Activated effector memory CD4-positive, alpha-beta T cell treated with anti-CD3 and anti-CD28 coated beads, Interleukin-2, amount 50 U/mL, for 16 hours (primary cell): ENCODE measurements at regions not wholly inside any gene's neighbourhood (a gene's known extent, or its start where the extent isn't known, plus 50 kb on each side); places are given as distances from the start of the nearest gene placed in this dataset.
"Not testable (repeated sequence)": the region's sequence is repeated elsewhere in the genome, so short reads cannot be mapped to it uniquely, and the experiment has no call there.

ENCODE experiments used
- DNase-seq: peaks from one replicate; pipeline ENCODE4 v3.0.0-alpha.2; 2020

DNA sequence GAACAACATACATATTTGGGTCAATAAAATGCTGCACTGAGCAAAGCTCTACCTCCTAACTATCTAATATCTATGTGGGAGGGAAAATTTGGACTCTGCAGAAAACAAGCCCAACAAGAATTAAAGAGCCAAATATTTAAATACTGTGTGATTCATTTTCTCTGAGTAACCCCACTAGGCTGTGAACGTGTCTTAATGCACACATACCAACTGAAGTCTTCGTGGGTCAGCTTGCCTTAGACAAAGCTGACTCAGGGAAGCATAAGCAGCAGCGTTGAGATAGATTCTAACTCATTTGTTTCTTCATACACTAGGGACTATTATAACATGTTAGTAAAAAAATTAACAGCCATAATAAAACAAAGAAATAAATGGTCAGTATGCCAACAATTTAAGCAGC is 114.3 kb downstream of the GJA1 start:
- DNase-seq = no peak

DNA sequence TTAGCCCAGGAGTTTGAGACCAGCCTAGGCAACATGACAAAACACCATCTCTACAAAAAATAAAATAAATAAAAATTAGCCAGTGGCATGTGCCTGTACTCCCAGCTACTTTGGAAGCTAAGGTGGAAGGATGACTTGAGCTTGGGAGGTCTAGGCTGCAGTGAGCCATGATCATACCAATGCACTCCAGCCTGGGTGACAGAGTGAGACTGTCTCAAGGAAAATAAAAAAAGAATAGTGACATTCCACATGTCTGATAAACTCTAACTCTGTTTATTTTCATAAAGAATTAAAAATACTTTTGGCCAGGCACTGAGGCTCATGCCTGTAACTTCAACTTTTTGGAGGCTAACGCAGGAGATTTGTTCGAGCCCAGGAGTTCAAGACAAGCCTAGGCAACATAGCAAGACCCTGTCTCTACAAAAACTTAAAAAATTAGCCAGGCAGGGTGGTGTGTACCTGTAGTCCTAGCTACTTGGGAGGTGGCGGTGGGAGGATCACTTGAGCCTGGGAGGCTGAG is 115.1 kb downstream of the GJA1 start:
- no peak for DNase-seq

GRCh38 chr6:121555201-121555600 is 119.8 kb downstream of the GJA1 start:
- DNase-seq = no peak

- not testable (repeated sequence) for DNase-seq
Observed at GRCh38 chr6:121556149-121556548, 120.7 kb downstream of the GJA1 start.

DNA sequence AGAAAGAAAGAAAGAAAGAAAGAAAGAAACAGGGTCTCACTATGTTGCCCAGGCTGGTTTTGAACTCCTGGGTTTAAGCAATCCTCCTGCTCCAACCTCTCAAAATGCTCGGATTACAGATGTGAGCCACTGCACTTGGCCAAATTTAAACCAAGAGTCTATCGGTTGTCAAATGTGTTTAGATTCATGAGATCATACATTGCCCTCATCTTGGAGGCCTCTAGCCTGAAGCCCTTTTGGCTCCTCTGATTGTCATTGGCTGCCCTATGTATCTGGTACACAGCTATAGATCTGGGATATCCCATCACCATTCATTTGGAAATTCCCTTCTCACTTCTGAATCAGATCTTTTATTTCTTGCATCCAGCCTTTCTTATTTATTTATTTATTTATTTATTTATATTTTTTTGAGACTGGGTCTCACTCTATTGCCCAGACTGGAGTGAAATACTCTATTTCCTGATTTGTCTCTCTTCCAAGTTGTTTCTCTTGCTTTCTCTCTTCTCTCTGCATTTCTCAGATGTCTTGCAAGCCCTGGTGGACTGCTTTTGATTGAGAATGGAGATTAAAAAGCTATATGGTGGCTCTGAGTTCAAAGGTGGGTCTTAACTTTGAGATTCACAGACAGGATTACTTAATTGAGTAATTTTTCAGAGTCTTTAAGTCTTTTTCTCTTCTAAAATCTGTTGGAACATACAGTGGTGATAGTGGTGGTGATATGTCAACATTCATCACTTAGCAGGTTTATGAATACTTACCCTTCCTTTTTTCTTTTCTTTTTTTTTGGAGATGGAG is 121.9 kb downstream of the GJA1 start:
- DNase-seq = no peak

- no peak for DNase-seq
Observed at GRCh38 chr6:121559611-121560269, 124.3 kb downstream of the GJA1 start.

DNA sequence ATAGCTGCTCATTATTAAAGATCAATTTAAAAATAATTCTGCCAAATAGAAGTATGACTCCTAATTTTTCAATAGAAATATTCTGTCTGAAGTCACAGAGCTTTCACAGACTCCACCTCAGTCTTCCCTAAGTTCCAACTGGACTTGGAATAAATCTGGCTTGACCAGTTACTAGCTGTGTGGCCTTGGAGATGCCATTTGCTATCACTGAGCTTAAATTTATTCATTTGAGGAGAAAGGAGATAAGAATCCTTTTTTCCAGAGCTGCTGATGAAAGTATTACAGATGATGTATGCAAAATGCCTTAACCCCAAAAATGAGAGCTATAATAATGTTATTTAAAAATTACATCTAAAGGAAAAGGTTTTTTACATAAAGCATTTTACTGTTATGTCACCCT is 125.0 kb downstream of the GJA1 start:
- DNase-seq = no peak

- DNase-seq = no peak
Observed at GRCh38 chr6:121563286-121563685, 127.8 kb downstream of the GJA1 start.

GRCh38 chr6:121564529-121564928 is 129.1 kb downstream of the GJA1 start:
- not testable (repeated sequence) for DNase-seq

- no peak for DNase-seq
Observed at GRCh38 chr6:121571455-121571854, 136.0 kb downstream of the GJA1 start.

- no peak for DNase-seq
Observed at GRCh38 chr6:121573481-121573880, 138.0 kb downstream of the GJA1 start.

DNA sequence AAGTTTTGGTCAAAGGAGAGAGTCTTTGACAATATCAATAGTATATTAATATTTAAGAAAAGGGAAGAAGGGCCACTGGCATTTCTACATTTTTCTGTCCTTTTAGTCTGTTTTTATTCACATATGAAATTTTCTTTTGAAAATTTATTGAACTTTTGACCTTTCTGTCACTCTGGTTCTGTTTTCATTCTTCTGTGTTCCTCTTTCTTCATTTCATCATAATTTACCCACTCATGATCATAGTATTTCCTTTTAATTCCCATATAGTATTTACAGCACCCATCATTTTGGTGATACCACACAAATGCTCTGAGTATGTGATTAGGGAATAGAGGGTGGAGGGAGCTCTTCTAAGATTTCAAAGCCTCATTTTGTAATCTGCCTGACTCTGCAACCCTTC is 142.8 kb downstream of the GJA1 start:
- no peak for DNase-seq

GRCh38 chr6:121579478-121579877 is 144.0 kb downstream of the GJA1 start:
- DNase-seq = no peak

GRCh38 chr6:121581327-121581726 is 145.9 kb downstream of the GJA1 start:
- DNase-seq = no peak

DNA sequence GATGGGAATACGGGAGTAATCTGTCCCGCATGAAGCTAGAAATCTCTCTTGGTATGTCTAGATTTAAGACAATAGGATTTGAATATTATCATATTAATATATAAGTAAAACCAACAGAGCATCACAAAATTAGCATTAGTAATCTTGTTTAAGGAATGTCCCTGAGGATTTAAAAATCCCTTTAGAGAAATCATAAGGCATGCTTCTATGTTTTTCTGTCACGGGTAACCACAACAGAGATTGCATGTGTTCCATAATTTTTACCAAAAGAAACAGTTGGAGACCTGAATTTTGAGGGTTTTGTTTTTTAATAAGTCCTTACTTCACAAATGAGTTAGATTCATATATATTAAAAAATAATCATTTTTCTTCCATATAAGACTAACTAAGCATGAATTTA is 146.8 kb downstream of the GJA1 start:
- no peak for DNase-seq

DNA sequence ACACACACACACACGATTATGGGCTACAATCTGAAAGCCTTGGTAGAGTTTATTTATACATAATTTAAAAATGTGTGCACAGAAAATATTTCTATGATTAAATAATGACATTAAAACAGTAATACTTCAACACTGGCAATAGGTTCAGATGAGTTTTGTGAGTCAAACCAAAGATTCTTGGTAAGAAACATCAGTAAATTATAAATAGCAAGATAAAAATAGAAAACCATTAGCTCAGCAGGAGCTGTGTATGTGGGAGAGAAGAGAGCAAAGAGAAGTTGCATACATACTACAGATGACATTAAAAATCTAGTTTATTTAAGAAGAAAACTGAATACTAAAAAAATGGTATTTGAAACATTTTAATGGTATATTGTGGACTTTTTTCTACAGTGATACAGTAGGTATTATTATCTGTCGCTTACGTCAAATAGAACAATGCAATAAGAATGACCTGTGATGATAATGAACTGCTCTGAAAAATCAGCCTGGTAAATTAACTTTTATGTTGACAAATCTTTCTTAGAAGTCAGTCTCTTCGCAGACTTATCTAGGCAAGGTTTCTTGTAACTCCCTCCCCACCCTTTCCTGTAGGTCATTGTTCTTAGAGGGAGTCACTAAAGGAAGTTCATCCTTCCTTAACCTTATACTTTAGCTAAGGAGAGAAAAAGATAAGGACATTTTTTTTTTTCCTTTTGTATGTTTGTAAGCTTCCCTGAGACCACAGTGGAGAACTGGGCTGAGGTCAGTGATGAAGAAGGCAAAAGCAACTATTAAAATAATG is 149.3 kb downstream of the GJA1 start:
- no peak for DNase-seq

GRCh38 chr6:121590438-121590837 is 155.0 kb downstream of the GJA1 start:
- DNase-seq = no peak

GRCh38 chr6:121590916-121591315 is 155.5 kb downstream of the GJA1 start:
- no peak for DNase-seq

DNA sequence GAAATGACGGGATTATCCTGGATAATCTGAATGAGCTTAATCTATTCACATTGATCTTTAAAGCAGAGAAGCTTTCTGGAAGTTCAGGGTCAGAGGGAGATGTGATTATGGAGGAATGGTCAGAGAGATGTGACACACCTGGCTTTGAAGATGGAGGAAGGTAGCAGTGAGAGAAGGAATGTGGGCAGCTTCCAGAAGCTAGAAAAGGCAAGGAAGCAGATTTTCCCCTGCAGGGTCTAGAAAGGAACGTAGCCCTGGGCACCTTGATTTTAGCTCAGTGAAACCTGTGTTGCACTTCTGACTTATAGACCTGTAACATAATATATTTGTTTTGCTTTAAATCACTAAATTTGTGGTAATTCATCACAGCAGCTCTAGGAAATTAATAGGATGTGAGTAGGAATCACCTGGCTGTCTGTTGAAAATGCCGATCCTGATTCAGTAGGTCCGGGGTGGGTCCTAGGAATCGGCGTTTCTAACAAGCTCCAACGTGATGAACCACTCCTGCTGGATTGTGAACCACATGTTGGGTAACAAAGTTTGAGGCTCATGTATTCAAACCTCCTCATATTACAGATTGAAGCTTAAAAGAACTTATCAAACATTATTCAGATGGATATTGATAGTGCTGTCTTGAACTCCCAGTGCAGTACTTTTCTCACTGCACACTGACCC is 157.0 kb downstream of the GJA1 start:
- DNase-seq = no peak

- DNase-seq = no peak
Observed at GRCh38 chr6:121593011-121593641, 157.7 kb downstream of the GJA1 start.

DNA sequence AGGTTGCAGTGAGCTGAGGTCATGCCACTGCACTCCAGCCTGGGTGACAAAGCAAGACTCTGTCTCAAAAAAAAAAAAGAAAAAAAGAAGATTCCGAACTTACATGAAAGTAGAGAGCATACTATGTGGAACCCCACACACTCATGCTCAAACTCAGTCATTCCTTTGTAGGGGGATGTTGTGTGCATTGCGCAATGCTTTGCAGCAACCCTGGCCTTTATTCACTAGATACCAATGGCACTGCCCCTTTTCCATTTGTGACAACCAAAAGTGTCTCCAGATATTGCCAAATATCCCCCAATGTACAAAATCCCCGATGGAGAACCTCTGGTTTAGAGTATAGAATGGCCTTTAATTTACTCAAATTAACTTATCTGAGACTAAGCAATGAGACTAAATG is 158.6 kb downstream of the GJA1 start:
- DNase-seq = no peak

- no peak for DNase-seq
Observed at GRCh38 chr6:121595646-121596045, 160.2 kb downstream of the GJA1 start.

GRCh38 chr6:121596441-121596840 is 161.0 kb downstream of the GJA1 start:
- no peak for DNase-seq
